ENCODE measurements at regions not wholly inside any gene's neighbourhood (a gene's known extent, or its start where the extent isn't known, plus 50 kb on each side); places are given as distances from the start of the nearest gene placed in this dataset.
A peak's percentile ranks its signal among the peaks of the same experiment; 100 is the strongest.
"Not testable (repeated sequence)": the region's sequence is repeated elsewhere in the genome, so short reads cannot be mapped to it uniquely, and the experiment has no call there.

GRCh38 chr14:82759656-82760055, 1226.0 kb upstream of the SEL1L start:
- no peak for DNase-seq

GRCh38 chr14:82766123-82766522, 1232.5 kb upstream of the SEL1L start:
- DNase-seq = no peak

- no peak for DNase-seq
These were observed 1233.3 kb upstream of the SEL1L start for GRCh38 chr14:82766996-82767395.

- DNase-seq = no peak
These were observed 1243.3 kb upstream of the SEL1L start for GRCh38 chr14:82776958-82777357.

- DNase-seq = no peak
These were observed 1244.4 kb upstream of the SEL1L start for GRCh38 chr14:82778008-82778590.

- DNase-seq = no peak
These were observed 1244.9 kb upstream of the SEL1L start for GRCh38 chr14:82778601-82779000.

- DNase-seq = no peak
These were observed 1245.6 kb upstream of the SEL1L start for GRCh38 chr14:82779301-82779700.

GRCh38 chr14:82785756-82786482, 1252.3 kb upstream of the SEL1L start:
- no peak for DNase-seq

GRCh38 chr14:82786483-82786880, 1252.8 kb upstream of the SEL1L start:
- DNase-seq = no peak

GRCh38 chr14:82796086-82796485, 1262.4 kb upstream of the SEL1L start:
- DNase-seq = no peak

GRCh38 chr14:82798276-82798675, 1264.6 kb upstream of the SEL1L start:
- no peak for DNase-seq

- no peak for DNase-seq
These were observed 1272.5 kb upstream of the SEL1L start for GRCh38 chr14:82805892-82806825.

GRCh38 chr14:82811246-82811645, 1277.6 kb upstream of the SEL1L start:
- no peak for DNase-seq

- DNase-seq = not testable (repeated sequence)
These were observed 1280.7 kb upstream of the SEL1L start for GRCh38 chr14:82814339-82814738.

- DNase-seq = no peak
These were observed 1296.9 kb upstream of the SEL1L start for GRCh38 chr14:82830596-82830995.

GRCh38 chr14:82836256-82836950, 1302.8 kb upstream of the SEL1L start:
- DNase-seq = no peak

- no peak for DNase-seq
These were observed 1304.0 kb upstream of the SEL1L start for GRCh38 chr14:82837611-82838140.

- DNase-seq = no peak
These were observed 1316.9 kb upstream of the SEL1L start for GRCh38 chr14:82850576-82850975.

- DNase-seq = no peak
These were observed 1320.5 kb upstream of the SEL1L start for GRCh38 chr14:82854131-82854530.

- no peak for DNase-seq
These were observed 1321.2 kb upstream of the SEL1L start for GRCh38 chr14:82854901-82855300.

- DNase-seq = peak; percentile 22
These were observed 1322.3 kb upstream of the SEL1L start for GRCh38 chr14:82855912-82856391.

- no peak for DNase-seq
These were observed 1327.7 kb upstream of the SEL1L start for GRCh38 chr14:82861313-82861712.

GRCh38 chr14:82872494-82872893, 1338.8 kb upstream of the SEL1L start:
- DNase-seq = no peak

Data from NCI-H774 (cell line).